NCI-H526 treated with DMSO at 0.1 percent for 48 hours (cell line): ENCODE measurements at regions not wholly inside any gene's neighbourhood (a gene's known extent, or its start where the extent isn't known, plus 50 kb on each side); places are given as distances from the start of the nearest gene placed in this dataset.
"Not testable (repeated sequence)": the region's sequence is repeated elsewhere in the genome, so short reads cannot be mapped to it uniquely, and the experiment has no call there.

Source experiments
- DNase-seq: peaks from one replicate; lab custom pipeline; 2025; lab: John Stamatoyannopoulos, UW

GRCh38 chr9:95580812-95581761 is 64.3 kb upstream of the PTCH1 start:
- DNase-seq, result no peak

GRCh38 chr9:95574866-95575553 is 58.2 kb upstream of the PTCH1 start:
- no peak for DNase-seq

- DNase-seq, result no peak
Measured at GRCh38 chr9:95574176-95574575, 57.4 kb upstream of the PTCH1 start.

- DNase-seq, result no peak
Measured at GRCh38 chr9:95573463-95573862, 56.7 kb upstream of the PTCH1 start.

GRCh38 chr9:95572381-95573151 is 55.8 kb upstream of the PTCH1 start:
- no peak for DNase-seq

GRCh38 chr9:95570646-95571045 is 53.9 kb upstream of the PTCH1 start:
- no peak for DNase-seq

GRCh38 chr9:95570150-95570549 is 53.4 kb upstream of the PTCH1 start:
- DNase-seq, result no peak

GRCh38 chr9:95568735-95569134 is 52.0 kb upstream of the PTCH1 start:
- DNase-seq, result not testable (repeated sequence)
